ENCODE measurements at regions not wholly inside any gene's neighbourhood (a gene's known extent, or its start where the extent isn't known, plus 50 kb on each side); places are given as distances from the start of the nearest gene placed in this dataset.
"Not testable (repeated sequence)": the region's sequence is repeated elsewhere in the genome, so short reads cannot be mapped to it uniquely, and the experiment has no call there.

DNA sequence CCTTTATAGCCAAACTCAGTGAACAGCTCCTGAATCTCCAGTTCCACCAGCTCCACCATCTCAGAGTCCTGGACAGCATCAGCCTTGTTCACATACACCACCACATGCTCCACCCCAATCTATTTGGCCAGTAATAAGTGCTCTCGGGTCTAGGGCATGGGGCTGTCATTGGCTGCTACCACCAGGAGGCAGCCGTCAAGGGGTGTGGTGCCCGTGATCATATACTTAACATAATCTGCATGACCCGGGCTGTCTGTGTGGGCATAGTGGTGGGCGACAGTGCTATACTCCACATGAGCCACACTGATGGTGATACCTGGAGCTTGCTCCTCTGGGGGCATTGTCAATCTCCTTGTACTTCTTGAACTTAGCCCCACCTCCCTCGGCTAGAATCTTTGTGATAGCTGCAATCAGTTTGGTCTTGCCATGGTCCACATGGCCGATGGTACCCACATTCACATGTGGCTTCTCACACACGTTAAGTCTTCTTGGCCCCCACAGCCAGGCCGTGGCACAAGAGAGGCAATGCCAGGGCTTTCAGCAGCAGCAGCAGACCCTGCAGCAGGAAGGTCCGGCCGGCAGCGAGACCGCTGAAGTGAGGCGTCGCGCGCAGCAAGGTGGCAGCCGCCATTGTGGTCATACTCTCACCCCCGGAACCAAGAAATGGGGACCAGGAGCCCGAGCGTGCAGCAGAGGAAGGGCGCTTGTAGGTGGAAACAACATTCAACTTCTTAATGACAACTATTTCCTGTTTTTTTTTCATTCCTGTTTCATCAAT, 210.3 kb upstream of the WSB1 start:
- TF ChIP-seq POLR2A (IDR thresholded peaks at IDR 0.05), result no peak
- H3K27me3 ChIP-seq, result no peaks in the 10 kb centered on the region
- H3K9me3 ChIP-seq, result no peaks in the 10 kb centered on the region
- H3K4me1 ChIP-seq, result no peaks in the 10 kb centered on the region
- no peaks in the 10 kb centered on the region for H3K36me3 ChIP-seq
- no peak for DNase-seq
- no peak overlapping the region for H3K27ac ChIP-seq
- no peak overlapping the region for H3K4me3 ChIP-seq

DNA sequence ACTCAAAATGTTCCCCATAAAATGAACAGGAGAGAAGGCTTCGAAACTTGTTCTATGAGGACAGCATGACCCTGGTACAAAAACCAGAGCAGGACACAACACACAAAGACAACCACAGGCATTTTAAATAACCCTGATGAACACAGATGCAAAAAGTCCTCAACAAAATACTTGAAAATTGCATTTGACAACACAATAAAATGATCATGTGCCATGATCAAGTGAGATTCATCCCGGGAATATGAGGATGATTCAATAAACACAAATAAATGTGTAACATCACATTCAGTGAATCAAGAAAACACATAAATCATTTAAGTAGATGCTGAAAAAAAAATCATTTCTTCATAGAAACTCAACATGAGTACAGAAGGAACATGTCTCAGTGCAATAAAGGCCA, 208.4 kb upstream of the WSB1 start:
- no peaks in the 10 kb centered on the region for H3K27me3 ChIP-seq
- TF ChIP-seq POLR2A (IDR thresholded peaks at IDR 0.05), result no peak
- TF ChIP-seq, protein P1, sequence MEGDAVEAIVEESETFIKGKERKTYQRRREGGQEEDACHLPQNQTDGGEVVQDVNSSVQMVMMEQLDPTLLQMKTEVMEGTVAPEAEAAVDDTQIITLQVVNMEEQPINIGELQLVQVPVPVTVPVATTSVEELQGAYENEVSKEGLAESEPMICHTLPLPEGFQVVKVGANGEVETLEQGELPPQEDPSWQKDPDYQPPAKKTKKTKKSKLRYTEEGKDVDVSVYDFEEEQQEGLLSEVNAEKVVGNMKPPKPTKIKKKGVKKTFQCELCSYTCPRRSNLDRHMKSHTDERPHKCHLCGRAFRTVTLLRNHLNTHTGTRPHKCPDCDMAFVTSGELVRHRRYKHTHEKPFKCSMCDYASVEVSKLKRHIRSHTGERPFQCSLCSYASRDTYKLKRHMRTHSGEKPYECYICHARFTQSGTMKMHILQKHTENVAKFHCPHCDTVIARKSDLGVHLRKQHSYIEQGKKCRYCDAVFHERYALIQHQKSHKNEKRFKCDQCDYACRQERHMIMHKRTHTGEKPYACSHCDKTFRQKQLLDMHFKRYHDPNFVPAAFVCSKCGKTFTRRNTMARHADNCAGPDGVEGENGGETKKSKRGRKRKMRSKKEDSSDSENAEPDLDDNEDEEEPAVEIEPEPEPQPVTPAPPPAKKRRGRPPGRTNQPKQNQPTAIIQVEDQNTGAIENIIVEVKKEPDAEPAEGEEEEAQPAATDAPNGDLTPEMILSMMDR (IDR thresholded peaks at IDR 0.05), result no peak

DNA sequence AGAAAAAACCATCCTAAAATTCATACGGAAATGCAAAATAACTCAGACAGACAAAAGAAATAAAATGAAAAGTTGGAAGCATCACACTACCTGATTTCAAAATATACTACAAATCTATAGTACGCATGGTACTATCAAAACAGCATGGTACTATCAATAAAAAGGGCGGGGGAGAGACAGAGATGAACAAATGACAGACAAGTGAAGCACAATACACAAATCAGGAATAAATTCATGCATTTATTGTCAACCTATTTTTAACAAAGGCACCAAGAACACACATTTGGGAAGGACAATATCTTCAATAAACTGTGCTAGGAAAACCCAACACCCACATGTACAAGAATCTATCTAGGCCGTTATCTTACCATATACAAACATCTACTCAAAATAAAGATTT, 207.4 kb upstream of the WSB1 start:
- Histone ChIP-seq H3K36me3 (no peaks in the 10 kb centered on the region), H3K27ac (no peak overlapping the region), H3K9me3 (no peaks in the 10 kb centered on the region), H3K4me1 (no peaks in the 10 kb centered on the region), H3K4me3 (no peak overlapping the region), H3K27me3 (no peaks in the 10 kb centered on the region)
- no peak for TF ChIP-seq POLR2A (IDR thresholded peaks at IDR 0.05)
- TF ChIP-seq, protein P1 (IDR thresholded peaks at IDR 0.05), result no peak
- DNase-seq, result no peak

More for the DNA sequence above, 208.4 kb upstream of the WSB1 start:
- Histone ChIP-seq H3K27ac (no peak overlapping the region), H3K36me3 (no peaks in the 10 kb centered on the region), H3K4me1 (no peaks in the 10 kb centered on the region), H3K9me3 (no peaks in the 10 kb centered on the region), H3K4me3 (no peak overlapping the region)
- DNase-seq, result no peak

DNA sequence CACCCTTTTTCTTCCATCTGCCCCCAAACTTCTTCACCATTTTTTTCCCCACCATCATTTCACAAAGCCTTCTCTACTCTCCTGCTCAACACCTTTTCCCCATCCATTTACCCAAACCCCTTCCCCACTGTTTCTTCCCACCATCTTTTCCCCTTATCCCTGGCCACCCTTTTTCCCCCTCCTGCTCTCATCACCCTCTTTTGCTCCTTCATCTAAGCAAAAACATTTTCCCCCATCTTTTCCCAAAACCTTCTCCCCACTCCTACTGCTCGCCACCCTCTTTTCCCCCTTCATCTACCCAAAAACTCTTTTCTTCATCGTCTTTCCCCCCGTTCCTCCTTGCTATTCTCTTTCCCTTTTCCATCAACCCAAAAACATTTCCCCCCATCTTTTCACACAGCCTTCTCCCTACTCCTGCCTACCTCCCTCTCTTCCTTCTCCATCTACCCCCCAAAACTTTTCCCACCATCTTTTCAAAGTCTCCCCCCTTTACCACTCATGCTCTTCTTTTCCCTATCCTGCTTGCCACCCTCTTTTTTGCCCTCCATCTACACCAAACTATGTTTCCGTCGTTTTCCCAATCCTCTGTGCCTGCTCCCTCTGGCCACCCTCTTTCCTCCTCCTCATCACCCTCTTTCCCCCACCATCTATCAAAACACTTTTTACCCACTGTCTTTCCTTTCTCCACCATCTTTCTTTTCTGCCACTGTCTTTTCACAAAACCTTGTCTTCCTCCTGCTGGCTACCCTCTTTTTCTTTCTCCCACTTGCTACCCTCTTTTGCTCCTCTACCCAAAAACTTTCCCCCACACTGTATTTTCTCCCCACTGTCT, 205.8 kb upstream of the WSB1 start:
- Histone ChIP-seq H3K27ac (no peak overlapping the region), H3K9me3 (no peaks in the 10 kb centered on the region), H3K27me3 (no peaks in the 10 kb centered on the region), H3K36me3 (no peaks in the 10 kb centered on the region), H3K4me3 (no peak overlapping the region), H3K4me1 (no peaks in the 10 kb centered on the region)
- TF ChIP-seq POLR2A (IDR thresholded peaks at IDR 0.05), result no peak
- TF ChIP-seq, protein P1 (IDR thresholded peaks at IDR 0.05), result no peak
- no peak for DNase-seq

DNA sequence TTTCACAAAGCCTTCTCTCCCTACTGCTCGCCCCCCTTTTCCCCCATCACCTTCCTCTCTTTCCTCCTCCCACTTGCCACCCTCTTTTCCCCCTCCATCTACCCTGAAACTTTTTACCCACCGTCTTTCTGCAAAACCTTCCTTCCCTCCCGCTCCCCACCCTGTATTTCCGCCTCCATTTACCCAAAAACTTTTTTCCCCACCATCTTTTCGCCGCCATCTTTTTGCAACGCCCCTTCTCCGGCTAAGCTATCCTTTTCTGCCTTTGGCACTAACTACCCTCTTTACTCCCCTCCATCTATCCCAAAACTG, 205.2 kb upstream of the WSB1 start:
- no peaks in the 10 kb centered on the region for H3K9me3 ChIP-seq
- no peaks in the 10 kb centered on the region for H3K27me3 ChIP-seq
- no peaks in the 10 kb centered on the region for H3K4me1 ChIP-seq
- H3K27ac ChIP-seq, result no peak overlapping the region
- no peak for DNase-seq
- TF ChIP-seq POLR2A (IDR thresholded peaks at IDR 0.05), result no peak
- TF ChIP-seq, protein P1 (IDR thresholded peaks at IDR 0.05), result no peak
- no peak overlapping the region for H3K4me3 ChIP-seq
- no peaks in the 10 kb centered on the region for H3K36me3 ChIP-seq

DNA sequence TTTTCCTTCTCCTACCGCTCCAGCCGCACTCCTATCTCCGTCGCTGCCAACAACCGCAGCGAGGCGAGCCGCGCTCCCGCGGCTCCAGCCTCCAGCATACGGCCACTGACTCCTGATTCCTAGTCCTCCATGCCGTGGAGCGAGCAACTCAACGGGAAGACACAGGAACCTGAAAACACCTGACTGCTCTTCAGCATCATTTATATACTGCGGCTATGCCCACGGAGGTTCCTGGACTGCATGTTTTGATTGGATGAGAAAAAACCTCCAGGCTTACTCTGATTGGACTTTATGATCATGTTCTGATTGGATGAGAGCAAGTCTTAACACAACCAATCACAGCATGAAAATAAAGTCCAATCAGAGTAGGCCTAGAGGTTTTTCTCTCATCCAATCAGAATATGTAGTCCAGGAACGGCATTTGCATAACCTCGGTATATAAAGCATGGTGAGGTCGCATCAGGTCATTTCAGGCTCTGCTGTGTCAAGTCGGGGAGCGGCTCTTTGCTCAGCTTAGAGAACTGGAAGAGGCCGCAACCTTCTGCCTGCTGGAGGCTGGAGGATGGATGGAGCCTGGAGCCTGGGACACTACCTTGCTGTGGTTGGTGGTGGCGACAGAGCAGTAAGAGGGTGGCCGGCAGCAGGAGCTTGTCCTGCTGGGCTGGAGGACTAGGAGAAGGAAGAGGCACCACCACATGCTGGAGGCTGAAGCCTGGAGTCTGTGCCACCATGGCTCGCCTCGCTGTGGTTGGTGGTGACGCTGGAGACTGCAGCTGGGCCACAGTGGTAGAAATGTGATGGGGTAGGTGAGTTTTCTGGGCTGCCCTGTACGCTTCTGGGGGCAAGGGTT, 204.6 kb upstream of the WSB1 start:
- not testable (repeated sequence) for H3K27me3 ChIP-seq, DNase-seq, H3K4me3 ChIP-seq, H3K36me3 ChIP-seq, H3K27ac ChIP-seq, H3K9me3 ChIP-seq, H3K4me1 ChIP-seq

Measured in Peyer's patch (tissue), 4 donors.